Jurkat, Clone E6-1 (cell line): ENCODE measurements at regions not wholly inside any gene's neighbourhood (a gene's known extent, or its start where the extent isn't known, plus 50 kb on each side); places are given as distances from the start of the nearest gene placed in this dataset.
"Not testable (repeated sequence)": the region's sequence is repeated elsewhere in the genome, so short reads cannot be mapped to it uniquely, and the experiment has no call there.

Experiments used
- DNase-seq: peaks from one replicate; pipeline ENCODE4 v3.0.0-alpha.2; 2011; ENCODE audit warnings: low read depth, low spot score
- H3K4me3 ChIP-seq: 2 replicates; pipeline ENCODE4 v1.5.1; 2011; ENCODE audit warnings: mild to moderate bottlenecking, low read length, control low read depth, moderate library complexity

- no peak overlapping the region for H3K4me3 ChIP-seq
- no peak for DNase-seq
Measured at GRCh38 chr17:53017227-53017626, 805.5 kb upstream of the KIF2B start.

GRCh38 chr17:53016085-53016484 lies 806.6 kb upstream of the KIF2B start:
- DNase-seq, result no peak
- H3K4me3 ChIP-seq, result no peak overlapping the region

- no peak overlapping the region for H3K4me3 ChIP-seq
- DNase-seq, result no peak
Measured at GRCh38 chr17:53012364-53012763, 810.4 kb upstream of the KIF2B start.

DNA sequence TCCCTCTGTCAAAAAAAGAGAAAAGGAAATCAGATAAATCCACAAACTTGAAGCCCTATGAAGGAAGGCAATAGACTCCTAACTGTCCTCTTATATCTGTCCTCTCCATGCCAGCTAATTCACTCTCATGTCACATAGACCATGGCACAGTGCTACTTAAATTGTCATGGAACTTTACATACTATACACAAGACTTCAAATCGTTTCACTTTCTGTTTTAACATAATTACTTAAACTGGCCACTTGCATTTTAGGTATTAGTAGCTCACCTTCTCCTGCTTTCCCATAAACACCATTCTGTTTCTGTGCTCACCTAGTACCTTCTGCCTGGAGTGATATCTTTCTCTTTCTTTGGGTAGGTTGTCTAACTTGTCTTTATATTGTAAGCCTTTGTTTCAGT lies 816.7 kb upstream of the KIF2B start:
- no peak for DNase-seq
- H3K4me3 ChIP-seq, result no peak overlapping the region

GRCh38 chr17:53004902-53005301 lies 817.8 kb upstream of the KIF2B start:
- no peak for DNase-seq
- no peak overlapping the region for H3K4me3 ChIP-seq

- DNase-seq, result no peak
- H3K4me3 ChIP-seq, result no peak overlapping the region
Measured at GRCh38 chr17:52995881-52996280, 826.8 kb upstream of the KIF2B start.

DNA sequence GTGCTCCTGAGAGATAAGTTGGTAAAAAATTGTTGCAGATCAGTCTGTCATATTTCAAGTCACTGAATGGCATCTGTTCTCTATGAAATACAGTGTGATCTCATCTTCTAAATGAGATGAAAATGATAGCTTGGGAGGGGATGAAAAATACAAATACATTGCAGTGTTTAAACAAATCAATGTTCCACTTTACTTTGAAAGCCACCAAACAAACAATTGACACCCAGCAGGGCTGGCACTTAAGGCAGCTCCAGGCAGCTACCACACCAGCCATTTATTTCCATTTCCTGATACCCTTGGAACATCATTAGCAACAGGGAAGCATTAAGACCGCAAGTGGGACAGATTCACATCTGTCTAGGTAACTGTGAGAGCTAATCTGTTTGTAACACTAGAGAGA lies 827.6 kb upstream of the KIF2B start:
- DNase-seq, result no peak
- H3K4me3 ChIP-seq, result no peak overlapping the region

DNA sequence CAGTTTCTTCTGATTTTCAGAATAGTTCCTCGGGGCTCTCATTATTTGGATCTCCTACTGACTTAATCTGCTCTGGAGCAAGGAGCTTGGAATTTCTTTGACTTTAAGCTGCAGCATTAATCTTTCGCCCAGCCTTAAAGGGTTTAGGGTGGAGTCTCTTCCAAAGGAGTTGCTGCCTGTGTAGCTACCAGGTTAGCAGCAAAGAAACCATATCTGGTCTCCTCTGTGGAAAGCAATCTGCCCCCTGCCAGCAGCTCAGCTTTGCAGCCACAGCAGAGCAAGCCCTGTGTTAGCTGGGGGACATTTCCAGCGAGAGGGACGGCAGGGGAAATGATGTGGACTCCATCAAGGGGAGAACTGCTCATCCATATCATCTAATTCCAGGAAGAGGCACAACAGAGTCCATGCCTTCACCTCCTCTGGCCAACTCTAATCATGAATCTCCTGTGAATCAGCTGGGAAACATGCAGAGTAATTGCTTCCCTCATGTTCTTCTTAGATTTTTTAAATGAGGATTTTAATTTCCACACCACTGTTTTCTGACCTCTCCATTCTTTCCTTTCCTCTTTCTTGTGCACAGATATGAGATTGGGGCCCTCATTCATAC lies 827.6 kb upstream of the CA10 start:
- no peak for DNase-seq
- H3K4me3 ChIP-seq, result no peak overlapping the region

DNA sequence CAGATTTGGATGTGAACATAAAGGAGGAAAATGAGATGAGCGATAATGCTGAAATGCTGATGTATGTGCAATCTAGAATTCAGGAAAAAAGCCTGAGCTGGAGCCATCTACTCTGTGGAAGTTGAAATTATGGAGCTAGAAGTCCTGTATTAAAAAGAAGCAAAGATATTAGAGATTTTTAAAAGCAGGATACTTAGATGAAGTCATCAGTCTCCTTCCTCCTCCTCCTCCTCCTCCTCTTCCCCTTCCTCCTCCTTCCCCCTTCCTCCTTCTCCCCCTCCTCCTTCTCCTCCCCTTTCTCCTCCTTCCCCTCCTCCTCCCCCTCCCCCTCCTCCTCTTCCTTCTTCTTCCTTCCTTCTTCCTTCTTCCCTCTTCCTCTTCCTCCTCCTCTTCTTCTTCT lies 823.8 kb upstream of the CA10 start:
- DNase-seq, result no peak
- H3K4me3 ChIP-seq, result no peak overlapping the region

DNA sequence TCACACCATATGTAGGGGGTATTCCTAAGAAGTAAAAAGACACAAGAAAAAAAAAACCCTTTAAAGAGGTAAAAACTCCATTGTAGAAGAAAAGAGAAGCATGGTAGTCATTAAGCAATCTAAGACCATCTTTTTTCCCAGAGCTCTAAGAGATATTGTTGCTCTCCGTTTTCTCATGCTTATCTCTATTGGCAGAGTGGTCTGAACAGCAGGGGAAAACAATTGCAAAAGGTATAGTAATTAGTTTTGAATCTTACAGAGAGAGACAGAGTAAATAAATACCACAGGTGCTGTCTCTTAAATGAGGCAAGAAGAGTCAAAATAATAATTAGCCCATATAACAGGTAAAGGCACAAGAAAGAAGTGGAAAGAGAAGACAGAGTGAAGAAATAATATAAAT lies 821.4 kb upstream of the CA10 start:
- no peak overlapping the region for H3K4me3 ChIP-seq
- no peak for DNase-seq

DNA sequence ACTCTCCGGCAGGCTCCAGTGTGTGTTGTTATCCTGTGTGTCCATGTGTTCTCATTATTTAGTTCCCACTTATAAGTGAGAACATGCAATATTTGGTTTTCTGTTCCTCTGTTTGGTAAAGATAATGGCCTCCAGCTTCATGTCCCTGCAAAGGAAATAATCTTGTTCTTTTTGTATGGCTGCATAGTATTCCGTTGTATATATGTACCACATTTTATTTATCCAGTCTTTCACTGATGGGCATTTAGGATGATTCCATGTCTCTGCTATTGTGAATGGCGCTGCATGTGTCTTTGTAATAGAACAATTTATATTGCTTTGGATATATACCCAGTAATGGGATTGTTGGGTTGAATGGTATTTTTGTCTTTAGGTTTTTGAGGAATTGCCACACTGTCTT lies 807.3 kb upstream of the CA10 start:
- H3K4me3 ChIP-seq, result no peak overlapping the region
- DNase-seq, result no peak

- not testable (repeated sequence) for H3K4me3 ChIP-seq, DNase-seq
Measured at GRCh38 chr17:52961751-52962150, 803.2 kb upstream of the CA10 start.

DNA sequence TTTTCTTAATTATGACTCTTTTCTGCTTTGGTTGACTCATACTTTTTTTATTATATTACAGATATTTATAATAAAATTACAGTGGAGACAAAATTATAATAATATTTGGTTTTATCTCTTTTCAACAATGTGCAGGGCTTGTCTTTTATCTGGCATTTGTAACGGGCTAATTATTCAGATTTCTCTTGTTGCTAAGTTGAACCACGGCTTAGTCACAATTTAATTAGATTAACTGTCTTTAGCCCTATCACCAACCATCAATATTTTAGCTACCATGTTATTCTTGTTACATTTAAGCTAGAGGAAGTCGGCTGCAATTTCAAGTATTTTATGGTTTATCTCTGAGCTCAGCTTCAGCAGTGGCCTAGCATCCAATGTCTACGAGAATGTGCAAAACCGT lies 798.9 kb upstream of the CA10 start:
- no peak for DNase-seq
- no peak overlapping the region for H3K4me3 ChIP-seq

GRCh38 chr17:52947418-52947817 lies 788.9 kb upstream of the CA10 start:
- DNase-seq, result no peak
- no peak overlapping the region for H3K4me3 ChIP-seq

DNA sequence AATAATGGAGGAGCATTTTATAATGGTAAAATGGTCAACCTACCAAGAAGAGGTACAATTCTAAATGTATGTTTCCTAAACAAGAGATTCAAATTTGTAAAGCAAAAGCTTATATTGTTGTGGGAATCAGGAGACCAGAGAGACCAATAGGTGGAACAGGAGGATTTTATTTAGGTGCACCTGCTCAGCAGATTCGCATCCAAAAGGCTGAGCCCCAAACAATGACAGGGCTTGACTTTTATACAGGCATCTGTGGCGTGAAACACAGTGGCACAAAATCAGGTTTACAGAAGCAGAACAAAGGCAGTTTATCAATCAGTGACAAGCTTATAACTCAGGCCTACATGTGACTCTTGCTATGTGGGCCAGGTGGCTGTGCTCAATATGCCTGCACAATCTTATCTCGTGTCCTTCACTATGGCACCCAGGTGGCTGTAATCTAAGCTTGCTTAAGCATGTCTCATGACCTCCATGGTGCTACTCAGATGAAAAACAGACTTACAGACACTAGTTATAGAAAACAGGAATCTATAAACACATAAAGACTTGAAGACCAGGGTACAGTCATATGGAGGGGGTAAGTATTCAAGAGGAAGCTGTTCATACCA lies 780.2 kb upstream of the CA10 start:
- DNase-seq, result no peak

GRCh38 chr17:52930581-52930980 lies 772.1 kb upstream of the CA10 start:
- H3K4me3 ChIP-seq, result no peak overlapping the region

More for the DNA sequence above, 780.2 kb upstream of the CA10 start:
- H3K4me3 ChIP-seq, result no peak overlapping the region

GRCh38 chr17:52930145-52930544 lies 771.6 kb upstream of the CA10 start:
- DNase-seq, result no peak
- no peak overlapping the region for H3K4me3 ChIP-seq

More at GRCh38 chr17:52930581-52930980, 772.1 kb upstream of the CA10 start:
- DNase-seq, result no peak

GRCh38 chr17:52923658-52924057 lies 765.1 kb upstream of the CA10 start:
- no peak overlapping the region for H3K4me3 ChIP-seq
- no peak for DNase-seq

DNA sequence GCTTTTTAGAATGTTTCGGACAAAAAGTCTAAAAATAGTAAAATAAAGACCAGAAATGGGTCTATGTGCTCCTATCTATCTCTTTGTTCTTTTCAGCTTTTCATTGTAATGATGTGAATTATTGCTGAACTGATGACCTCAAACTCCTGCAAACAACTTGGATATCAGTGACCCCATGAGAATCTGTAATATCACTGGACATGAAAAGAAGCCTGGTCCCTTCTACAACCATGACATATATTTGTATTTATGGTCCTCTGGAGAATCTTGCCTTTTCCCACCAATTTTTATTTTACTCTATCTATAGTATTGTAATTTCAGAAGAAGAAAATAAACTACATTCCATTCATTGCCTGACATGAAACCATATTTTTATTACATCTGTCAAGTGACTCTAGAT lies 740.7 kb upstream of the CA10 start:
- DNase-seq, result no peak

GRCh38 chr17:52895272-52895671 lies 736.8 kb upstream of the CA10 start:
- no peak overlapping the region for H3K4me3 ChIP-seq
- DNase-seq, result no peak

More for the DNA sequence above, 740.7 kb upstream of the CA10 start:
- H3K4me3 ChIP-seq, result no peak overlapping the region

GRCh38 chr17:52892334-52892733 lies 733.8 kb upstream of the CA10 start:
- no peak overlapping the region for H3K4me3 ChIP-seq
- DNase-seq, result no peak
